ENCODE measurements at regions not wholly inside any gene's neighbourhood (a gene's known extent, or its start where the extent isn't known, plus 50 kb on each side); places are given as distances from the start of the nearest gene placed in this dataset.

DNA sequence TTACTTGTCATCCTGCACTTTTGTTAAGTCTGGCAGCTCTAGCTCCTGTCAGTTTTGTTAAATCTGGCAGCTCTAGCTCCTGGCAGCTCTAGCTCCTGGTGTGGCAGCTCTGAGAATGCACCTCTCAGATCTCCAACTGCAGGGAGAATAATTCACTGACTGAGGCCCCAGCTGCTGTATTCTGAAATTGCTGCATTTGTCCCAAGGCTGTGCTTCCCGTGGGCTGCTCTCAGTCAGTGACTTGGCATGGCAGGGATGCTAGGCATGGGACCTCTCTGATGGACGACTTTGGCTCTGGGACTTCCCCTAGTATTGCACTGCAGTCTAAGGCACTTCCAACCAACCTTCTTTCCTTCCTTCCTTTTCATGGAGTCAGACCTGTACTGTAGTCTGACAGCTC lies 475.7 kb downstream of the CCDC171 start:
- ChIA-PET CTCF (interaction anchor here (1.2 kb wide), 1 partner anchor 10 kb away, joined by 4 read pairs; no protein-coding TSS in a partner anchor), POLR2A (no interaction called here)
- H3F3A ChIP-seq (replicated peaks; ENCODE audit: insufficient read depth) = peaks cover 19% of the 10 kb centered on the region
- peaks cover 0 to 17% of the 10 kb centered on the region in 2 experiments; a peak in 2 of 4 replicates for H3K4me1 ChIP-seq (ENCODE audit: control insufficient read depth in 1 of 2, insufficient read depth in 2 of 2, low read depth in 1 of 2, low read length in 1 of 2)
- H3K9ac ChIP-seq = no peak overlapping the region
- no peaks in the 10 kb centered on the region for H3K9me2 ChIP-seq
- no peak overlapping the region for H3K4me2 ChIP-seq
- WGBS (ENCODE audit: low lambda C conversion rate) = 78% methylated on average over 2 of the region's 2 CpGs
- no peaks in the 10 kb centered on the region for H3K27me3 ChIP-seq (ENCODE audit: insufficient read depth)
- no peaks in the 10 kb centered on the region for H3K36me3 ChIP-seq (replicated peaks in 1 of 2; ENCODE audit: control insufficient read depth in 1 of 2, insufficient read depth in 2 of 2, low read length in 1 of 2)
- H4K20me1 ChIP-seq (ENCODE audit: insufficient read depth) = no peaks in the 10 kb centered on the region
- H3K9me3 ChIP-seq = no peaks in the 10 kb centered on the region
- TF ChIP-seq FOSL2 (IDR thresholded peaks at IDR 0.05; ENCODE audit: borderline replicate concordance, low read depth) = no peak
- TF ChIP-seq, protein P1, sequence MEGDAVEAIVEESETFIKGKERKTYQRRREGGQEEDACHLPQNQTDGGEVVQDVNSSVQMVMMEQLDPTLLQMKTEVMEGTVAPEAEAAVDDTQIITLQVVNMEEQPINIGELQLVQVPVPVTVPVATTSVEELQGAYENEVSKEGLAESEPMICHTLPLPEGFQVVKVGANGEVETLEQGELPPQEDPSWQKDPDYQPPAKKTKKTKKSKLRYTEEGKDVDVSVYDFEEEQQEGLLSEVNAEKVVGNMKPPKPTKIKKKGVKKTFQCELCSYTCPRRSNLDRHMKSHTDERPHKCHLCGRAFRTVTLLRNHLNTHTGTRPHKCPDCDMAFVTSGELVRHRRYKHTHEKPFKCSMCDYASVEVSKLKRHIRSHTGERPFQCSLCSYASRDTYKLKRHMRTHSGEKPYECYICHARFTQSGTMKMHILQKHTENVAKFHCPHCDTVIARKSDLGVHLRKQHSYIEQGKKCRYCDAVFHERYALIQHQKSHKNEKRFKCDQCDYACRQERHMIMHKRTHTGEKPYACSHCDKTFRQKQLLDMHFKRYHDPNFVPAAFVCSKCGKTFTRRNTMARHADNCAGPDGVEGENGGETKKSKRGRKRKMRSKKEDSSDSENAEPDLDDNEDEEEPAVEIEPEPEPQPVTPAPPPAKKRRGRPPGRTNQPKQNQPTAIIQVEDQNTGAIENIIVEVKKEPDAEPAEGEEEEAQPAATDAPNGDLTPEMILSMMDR (IDR thresholded peaks at IDR 0.05) = peak; percentile 8; the same call in 1 of the 2 replicates
- H2AFZ ChIP-seq (ENCODE audit: low read depth) = no peak overlapping the region
- no peaks in the 10 kb centered on the region for H3K79me2 ChIP-seq (ENCODE audit: insufficient read depth)
- peak overlapping the region in 1 of 2 experiments; percentile 81; a peak in 1 of 4 replicates for H3K27ac ChIP-seq (ENCODE audit: low read depth in 2 of 2, low read length in 1 of 2)
- DNase-seq = no peak
- H3K4me3 ChIP-seq (ENCODE audit: low read depth in 2 of 2, low read length in 1 of 2) = no peak overlapping the region

DNA sequence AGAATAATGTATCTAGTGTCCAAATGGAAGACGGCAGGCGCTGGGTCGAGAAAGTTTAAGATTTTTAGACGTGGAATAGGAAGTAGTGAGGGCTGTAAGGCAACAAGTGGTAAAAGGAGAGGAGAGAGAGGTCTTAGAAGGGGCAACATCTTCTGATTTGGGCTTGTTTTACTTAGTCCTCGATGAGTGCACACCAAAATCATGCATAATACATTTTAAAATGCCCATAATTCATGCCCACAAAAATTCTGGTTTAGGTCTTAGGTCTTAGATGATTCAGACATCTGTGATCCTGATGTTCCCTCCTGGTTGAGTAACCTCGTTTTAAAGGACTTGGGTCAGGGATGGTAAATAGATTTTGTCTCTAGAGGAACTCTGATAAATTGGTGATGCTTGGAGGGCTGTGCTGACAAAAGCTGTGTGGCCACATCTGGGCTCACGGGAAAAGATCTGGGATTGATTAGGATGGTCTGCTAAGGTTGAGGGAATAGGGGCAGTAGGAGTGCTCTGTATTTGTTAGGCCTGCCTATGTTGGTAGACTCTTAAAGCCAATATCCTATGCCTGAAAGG lies 476.3 kb downstream of the CCDC171 start:
- TF ChIP-seq TCF12 (IDR thresholded peaks at IDR 0.05) (peak; percentile 12; the same call in 1 of the 2 replicates), POLR2AphosphoS5 (IDR thresholded peaks at IDR 0.05; ENCODE audit: low read depth, low read length) (no peak)
- POLR2A ChIA-PET = no interaction called here
- Histone ChIP-seq H3K9me3 (no peaks in the 10 kb centered on the region), H3K9me2 (no peaks in the 10 kb centered on the region), H3K9ac (no peak overlapping the region), H3K36me3 (replicated peaks in 1 of 2; ENCODE audit: control insufficient read depth in 1 of 2, insufficient read depth in 2 of 2, low read length in 1 of 2) (no peaks in the 10 kb centered on the region), H3K79me2 (ENCODE audit: insufficient read depth) (no peaks in the 10 kb centered on the region), H3F3A (replicated peaks; ENCODE audit: insufficient read depth) (peaks cover 13% of the 10 kb centered on the region), H3K4me3 (ENCODE audit: low read depth in 2 of 2, low read length in 1 of 2) (no peak overlapping the region), H3K4me2 (no peak overlapping the region), H3K4me1 (ENCODE audit: control insufficient read depth in 1 of 2, insufficient read depth in 2 of 2, low read depth in 1 of 2, low read length in 1 of 2) (peaks cover 0 to 17% of the 10 kb centered on the region in 2 experiments; a peak in 2 of 4 replicates), H3K27me3 (ENCODE audit: insufficient read depth) (no peaks in the 10 kb centered on the region), H2AFZ (ENCODE audit: low read depth) (no peak overlapping the region), H3K27ac (ENCODE audit: low read depth in 2 of 2, low read length in 1 of 2) (peak overlapping the region in 1 of 2 experiments; percentile 81; a peak in 2 of 4 replicates), H4K20me1 (ENCODE audit: insufficient read depth) (no peaks in the 10 kb centered on the region)
- 73% methylated on average over 7 of the region's 7 CpGs for WGBS (ENCODE audit: low lambda C conversion rate)
- CTCF ChIA-PET = no interaction called here
- DNase-seq = no peak

GRCh38 chr9:16029796-16030363 lies 477.0 kb downstream of the CCDC171 start:
- Histone ChIP-seq H3K9me2 (no peaks in the 10 kb centered on the region), H3K9ac (no peak overlapping the region), H3K27ac (ENCODE audit: low read depth in 2 of 2, low read length in 1 of 2) (peak overlapping the region in 1 of 2 experiments; percentile 81; a peak in 2 of 4 replicates), H3K79me2 (ENCODE audit: insufficient read depth) (no peaks in the 10 kb centered on the region), H3K9me3 (no peaks in the 10 kb centered on the region), H3K27me3 (ENCODE audit: insufficient read depth) (no peaks in the 10 kb centered on the region), H4K20me1 (ENCODE audit: insufficient read depth) (no peaks in the 10 kb centered on the region), H3K4me1 (ENCODE audit: control insufficient read depth in 1 of 2, insufficient read depth in 2 of 2, low read depth in 1 of 2, low read length in 1 of 2) (peaks cover 0 to 17% of the 10 kb centered on the region in 2 experiments; a peak in 2 of 4 replicates), H3K4me3 (ENCODE audit: low read depth in 2 of 2, low read length in 1 of 2) (no peak overlapping the region), H3K4me2 (no peak overlapping the region), H3K36me3 (replicated peaks in 1 of 2; ENCODE audit: control insufficient read depth in 1 of 2, insufficient read depth in 2 of 2, low read length in 1 of 2) (no peaks in the 10 kb centered on the region), H2AFZ (ENCODE audit: low read depth) (no peak overlapping the region), H3F3A (replicated peaks; ENCODE audit: insufficient read depth) (peaks cover 8% of the 10 kb centered on the region)
- POLR2A ChIA-PET = no interaction called here
- DNase-seq = no peak
- 90% methylated on average over 3 of the region's 3 CpGs for WGBS (ENCODE audit: low lambda C conversion rate)
- CTCF ChIA-PET = no interaction called here
- TF ChIP-seq SIN3A (IDR thresholded peaks at IDR 0.05; ENCODE audit: borderline replicate concordance, low read depth, low read length) (no peak), EP300 (IDR thresholded peaks at IDR 0.05; ENCODE audit: borderline replicate concordance in 1 of 2, low read depth in 1 of 2, low read length in 1 of 2) (no peak), FOXM1 (IDR thresholded peaks at IDR 0.05; ENCODE audit: low read depth) (no peak), CHD2 (IDR thresholded peaks at IDR 0.05; ENCODE audit: low read length, partially characterized antibody) (no peak), NRF1 (IDR thresholded peaks at IDR 0.05; ENCODE audit: low read depth, low read length) (no peak), EZH2phosphoT487 (IDR thresholded peaks at IDR 0.05; ENCODE audit: borderline replicate concordance, low read depth) (no peak), ELF1 (IDR thresholded peaks at IDR 0.05) (no peak)
- TF ChIP-seq, protein P2, sequence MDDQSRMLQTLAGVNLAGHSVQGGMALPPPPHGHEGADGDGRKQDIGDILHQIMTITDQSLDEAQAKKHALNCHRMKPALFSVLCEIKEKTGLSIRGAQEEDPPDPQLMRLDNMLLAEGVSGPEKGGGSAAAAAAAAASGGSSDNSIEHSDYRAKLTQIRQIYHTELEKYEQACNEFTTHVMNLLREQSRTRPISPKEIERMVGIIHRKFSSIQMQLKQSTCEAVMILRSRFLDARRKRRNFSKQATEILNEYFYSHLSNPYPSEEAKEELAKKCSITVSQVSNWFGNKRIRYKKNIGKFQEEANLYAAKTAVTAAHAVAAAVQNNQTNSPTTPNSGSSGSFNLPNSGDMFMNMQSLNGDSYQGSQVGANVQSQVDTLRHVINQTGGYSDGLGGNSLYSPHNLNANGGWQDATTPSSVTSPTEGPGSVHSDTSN (IDR thresholded peaks at IDR 0.05) = no peak
- TF ChIP-seq, protein P3, sequence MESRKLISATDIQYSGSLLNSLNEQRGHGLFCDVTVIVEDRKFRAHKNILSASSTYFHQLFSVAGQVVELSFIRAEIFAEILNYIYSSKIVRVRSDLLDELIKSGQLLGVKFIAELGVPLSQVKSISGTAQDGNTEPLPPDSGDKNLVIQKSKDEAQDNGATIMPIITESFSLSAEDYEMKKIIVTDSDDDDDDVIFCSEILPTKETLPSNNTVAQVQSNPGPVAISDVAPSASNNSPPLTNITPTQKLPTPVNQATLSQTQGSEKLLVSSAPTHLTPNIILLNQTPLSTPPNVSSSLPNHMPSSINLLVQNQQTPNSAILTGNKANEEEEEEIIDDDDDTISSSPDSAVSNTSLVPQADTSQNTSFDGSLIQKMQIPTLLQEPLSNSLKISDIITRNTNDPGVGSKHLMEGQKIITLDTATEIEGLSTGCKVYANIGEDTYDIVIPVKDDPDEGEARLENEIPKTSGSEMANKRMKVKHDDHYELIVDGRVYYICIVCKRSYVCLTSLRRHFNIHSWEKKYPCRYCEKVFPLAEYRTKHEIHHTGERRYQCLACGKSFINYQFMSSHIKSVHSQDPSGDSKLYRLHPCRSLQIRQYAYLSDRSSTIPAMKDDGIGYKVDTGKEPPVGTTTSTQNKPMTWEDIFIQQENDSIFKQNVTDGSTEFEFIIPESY (IDR thresholded peaks at IDR 0.05; ENCODE audit: borderline replicate concordance, low read depth) = no peak

Data from SK-N-SH (cell line).